ENCODE measurements at regions not wholly inside any gene's neighbourhood (a gene's known extent, or its start where the extent isn't known, plus 50 kb on each side); places are given as distances from the start of the nearest gene placed in this dataset.

- TF ChIP-seq, protein P1, sequence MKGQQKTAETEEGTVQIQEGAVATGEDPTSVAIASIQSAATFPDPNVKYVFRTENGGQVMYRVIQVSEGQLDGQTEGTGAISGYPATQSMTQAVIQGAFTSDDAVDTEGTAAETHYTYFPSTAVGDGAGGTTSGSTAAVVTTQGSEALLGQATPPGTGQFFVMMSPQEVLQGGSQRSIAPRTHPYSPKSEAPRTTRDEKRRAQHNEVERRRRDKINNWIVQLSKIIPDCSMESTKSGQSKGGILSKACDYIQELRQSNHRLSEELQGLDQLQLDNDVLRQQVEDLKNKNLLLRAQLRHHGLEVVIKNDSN (IDR thresholded peaks at IDR 0.05; ENCODE audit: borderline replicate concordance, low read depth) = no peak
- TF ChIP-seq FOXM1 (IDR thresholded peaks at IDR 0.05; ENCODE audit: low read depth) = 0 out of 2 replicates have a peak, but pooled peaks have one; percentile 37
- peak; percentile 35; the same call in 1 of the 2 replicates for TF ChIP-seq TAF1 (IDR thresholded peaks at IDR 0.05; ENCODE audit: borderline replicate concordance, low read depth, low read length)
- TF ChIP-seq SIN3A (IDR thresholded peaks at IDR 0.05; ENCODE audit: borderline replicate concordance, low read depth, low read length) = peak; percentile 27; the same call in 1 of the 2 replicates
- peak; percentile 44 to 67; a peak in 2 of 4 replicates for TF ChIP-seq EP300 (IDR thresholded peaks at IDR 0.05; ENCODE audit: borderline replicate concordance in 1 of 2, low read depth in 1 of 2, low read length in 1 of 2)
- TF ChIP-seq NFIC (IDR thresholded peaks at IDR 0.05; ENCODE audit: borderline replicate concordance) = peak; percentile 15; the same call in 1 of the 2 replicates
Measured at GRCh38 chr7:94087664-94088352, 83.7 kb upstream of the BET1 start (continued).

GRCh38 chr7:94088560-94088959 is 84.4 kb upstream of the BET1 start:
- DNase-seq = no peak
- POLR2A ChIA-PET = no interaction called here
- no peak overlapping the region for H2AFZ ChIP-seq (ENCODE audit: low read depth)
- H4K20me1 ChIP-seq (ENCODE audit: insufficient read depth) = no peaks in the 10 kb centered on the region
- no peak overlapping the region for H3K9ac ChIP-seq
- CTCF ChIA-PET = interaction anchor here (0.7 to 5.8 kb wide), 37 partner anchors 11 to 1105 kb away, joined by 3 to 61 read pairs (median 6); partner anchors contain the start of genes GNG11 and TFPI2
- peaks cover 9 to 11% of the 10 kb centered on the region in 2 experiments for H3K4me1 ChIP-seq (ENCODE audit: control insufficient read depth in 1 of 2, insufficient read depth in 2 of 2, low read depth in 1 of 2, low read length in 1 of 2)
- peak overlapping the region; percentile 38; the same call in 1 of the 2 replicates for H3K4me2 ChIP-seq
- no peaks in the 10 kb centered on the region for H3F3A ChIP-seq (replicated peaks; ENCODE audit: insufficient read depth)
- H3K27me3 ChIP-seq (ENCODE audit: insufficient read depth) = no peaks in the 10 kb centered on the region
- no peaks in the 10 kb centered on the region for H3K36me3 ChIP-seq (replicated peaks in 1 of 2; ENCODE audit: control insufficient read depth in 1 of 2, insufficient read depth in 2 of 2, low read length in 1 of 2)
- H3K79me2 ChIP-seq (ENCODE audit: insufficient read depth) = no peaks in the 10 kb centered on the region
- no peak overlapping the region for H3K4me3 ChIP-seq (ENCODE audit: low read depth in 2 of 2, low read length in 1 of 2)
- no peak overlapping the region; a peak in 2 of 4 replicates for H3K27ac ChIP-seq (ENCODE audit: low read depth in 2 of 2, low read length in 1 of 2)
- no peaks in the 10 kb centered on the region for H3K9me3 ChIP-seq
- H3K9me2 ChIP-seq = no peaks in the 10 kb centered on the region
- TF ChIP-seq TCF12 (IDR thresholded peaks at IDR 0.05) (peak; percentile 65), EP300 (IDR thresholded peaks at IDR 0.05; ENCODE audit: borderline replicate concordance in 1 of 2, low read depth in 1 of 2, low read length in 1 of 2) (peak in 1 of 2 experiments; percentile 43; a peak in 1 of 4 replicates), CHD2 (IDR thresholded peaks at IDR 0.05; ENCODE audit: low read length, partially characterized antibody) (no peak), FOXM1 (IDR thresholded peaks at IDR 0.05; ENCODE audit: low read depth) (no peak), SMC3 (IDR thresholded peaks at IDR 0.05; ENCODE audit: low read depth, low read length) (no peak), NRF1 (IDR thresholded peaks at IDR 0.05; ENCODE audit: low read depth, low read length) (no peak), MXI1 (IDR thresholded peaks at IDR 0.05; ENCODE audit: low read depth, low read length) (no peak), NFIC (IDR thresholded peaks at IDR 0.05; ENCODE audit: borderline replicate concordance) (no peak; the same call in 1 of the 2 replicates), MAX (IDR thresholded peaks at IDR 0.05; ENCODE audit: low read depth) (no peak), FOXJ3 (CRISPR knock-in tag; IDR thresholded peaks at IDR 0.05) (no peak), FOSL2 (IDR thresholded peaks at IDR 0.05; ENCODE audit: borderline replicate concordance, low read depth) (peak; percentile 66), RFX5 (IDR thresholded peaks at IDR 0.05; ENCODE audit: low read length) (no peak), RCOR1 (IDR thresholded peaks at IDR 0.05; ENCODE audit: low read length) (no peak), YY1 (IDR thresholded peaks at IDR 0.05; ENCODE audit: low read depth) (no peak), RXRA (IDR thresholded peaks at IDR 0.05; ENCODE audit: borderline replicate concordance, low read depth) (no peak), CTCF (IDR thresholded peaks at IDR 0.05) (no peak), JUND (IDR thresholded peaks at IDR 0.05) (peak; percentile 54; the same call in 1 of the 2 replicates)
- TF ChIP-seq, protein P2, sequence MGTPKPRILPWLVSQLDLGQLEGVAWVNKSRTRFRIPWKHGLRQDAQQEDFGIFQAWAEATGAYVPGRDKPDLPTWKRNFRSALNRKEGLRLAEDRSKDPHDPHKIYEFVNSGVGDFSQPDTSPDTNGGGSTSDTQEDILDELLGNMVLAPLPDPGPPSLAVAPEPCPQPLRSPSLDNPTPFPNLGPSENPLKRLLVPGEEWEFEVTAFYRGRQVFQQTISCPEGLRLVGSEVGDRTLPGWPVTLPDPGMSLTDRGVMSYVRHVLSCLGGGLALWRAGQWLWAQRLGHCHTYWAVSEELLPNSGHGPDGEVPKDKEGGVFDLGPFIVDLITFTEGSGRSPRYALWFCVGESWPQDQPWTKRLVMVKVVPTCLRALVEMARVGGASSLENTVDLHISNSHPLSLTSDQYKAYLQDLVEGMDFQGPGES (IDR thresholded peaks at IDR 0.05; ENCODE audit: low read depth, low read length) = no peak
- TF ChIP-seq, protein P3, sequence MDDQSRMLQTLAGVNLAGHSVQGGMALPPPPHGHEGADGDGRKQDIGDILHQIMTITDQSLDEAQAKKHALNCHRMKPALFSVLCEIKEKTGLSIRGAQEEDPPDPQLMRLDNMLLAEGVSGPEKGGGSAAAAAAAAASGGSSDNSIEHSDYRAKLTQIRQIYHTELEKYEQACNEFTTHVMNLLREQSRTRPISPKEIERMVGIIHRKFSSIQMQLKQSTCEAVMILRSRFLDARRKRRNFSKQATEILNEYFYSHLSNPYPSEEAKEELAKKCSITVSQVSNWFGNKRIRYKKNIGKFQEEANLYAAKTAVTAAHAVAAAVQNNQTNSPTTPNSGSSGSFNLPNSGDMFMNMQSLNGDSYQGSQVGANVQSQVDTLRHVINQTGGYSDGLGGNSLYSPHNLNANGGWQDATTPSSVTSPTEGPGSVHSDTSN (IDR thresholded peaks at IDR 0.05) = peak; percentile 78
- TF ChIP-seq, protein P1 (IDR thresholded peaks at IDR 0.05; ENCODE audit: borderline replicate concordance, low read depth) = no peak
- TF ChIP-seq, protein P4, sequence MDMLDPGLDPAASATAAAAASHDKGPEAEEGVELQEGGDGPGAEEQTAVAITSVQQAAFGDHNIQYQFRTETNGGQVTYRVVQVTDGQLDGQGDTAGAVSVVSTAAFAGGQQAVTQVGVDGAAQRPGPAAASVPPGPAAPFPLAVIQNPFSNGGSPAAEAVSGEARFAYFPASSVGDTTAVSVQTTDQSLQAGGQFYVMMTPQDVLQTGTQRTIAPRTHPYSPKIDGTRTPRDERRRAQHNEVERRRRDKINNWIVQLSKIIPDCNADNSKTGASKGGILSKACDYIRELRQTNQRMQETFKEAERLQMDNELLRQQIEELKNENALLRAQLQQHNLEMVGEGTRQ (IDR thresholded peaks at IDR 0.05; ENCODE audit: borderline replicate concordance, low read depth, low read length) = no peak

Measured in SK-N-SH (cell line).